GM19397 (cell line): ENCODE measurements at regions not wholly inside any gene's neighbourhood (a gene's known extent, or its start where the extent isn't known, plus 50 kb on each side); places are given as distances from the start of the nearest gene placed in this dataset.

Experiments
- ATAC-seq: cut with Tn5 transposase; IDR thresholded peaks from one replicate; pipeline ENCODE4 v1.9.1; 2021; ENCODE audit warnings: mild to moderate bottlenecking, moderate library complexity; ENCODE audit not compliant: unreplicated experiment

- ATAC-seq: no peak
Observed at GRCh38 chr5:136699651-136700050, 334.3 kb upstream of the TRPC7 start.

- ATAC-seq: no peak
Observed at GRCh38 chr5:136698970-136699369, 333.6 kb upstream of the TRPC7 start.

- no peak for ATAC-seq
Observed at GRCh38 chr5:136694258-136694657, 328.9 kb upstream of the TRPC7 start.

GRCh38 chr5:136689552-136689951 is 324.2 kb upstream of the TRPC7 start:
- ATAC-seq: no peak

- no peak for ATAC-seq
Observed at GRCh38 chr5:136686192-136686872, 321.0 kb upstream of the TRPC7 start.

GRCh38 chr5:136682986-136683385 is 317.6 kb upstream of the TRPC7 start:
- no peak for ATAC-seq

GRCh38 chr5:136679233-136679632 is 313.9 kb upstream of the TRPC7 start:
- no peak for ATAC-seq

GRCh38 chr5:136677217-136677616 is 311.9 kb upstream of the TRPC7 start:
- ATAC-seq: no peak

- ATAC-seq: no peak
Observed at GRCh38 chr5:136676685-136677084, 311.3 kb upstream of the TRPC7 start.

GRCh38 chr5:136675769-136676168 is 310.4 kb upstream of the TRPC7 start:
- no peak for ATAC-seq

- no peak for ATAC-seq
Observed at GRCh38 chr5:136674178-136674577, 308.8 kb upstream of the TRPC7 start.

- no peak for ATAC-seq
Observed at GRCh38 chr5:136667789-136668188, 302.4 kb upstream of the TRPC7 start.

GRCh38 chr5:136666970-136667620 is 301.8 kb upstream of the TRPC7 start:
- ATAC-seq: no peak

GRCh38 chr5:136665331-136665730 is 300.0 kb upstream of the TRPC7 start:
- no peak for ATAC-seq

GRCh38 chr5:136661026-136661425 is 295.7 kb upstream of the TRPC7 start:
- ATAC-seq: no peak

- ATAC-seq: no peak
Observed at GRCh38 chr5:136656811-136657210, 291.5 kb upstream of the TRPC7 start.

GRCh38 chr5:136655468-136655867 is 290.1 kb upstream of the TRPC7 start:
- no peak for ATAC-seq

GRCh38 chr5:136646915-136647314 is 281.6 kb upstream of the TRPC7 start:
- ATAC-seq: no peak

GRCh38 chr5:136642976-136643375 is 277.6 kb upstream of the TRPC7 start:
- ATAC-seq: no peak

- ATAC-seq: no peak
Observed at GRCh38 chr5:136639616-136640015, 274.3 kb upstream of the TRPC7 start.

- ATAC-seq: no peak
Observed at GRCh38 chr5:136638084-136638483, 272.7 kb upstream of the TRPC7 start.

- ATAC-seq: no peak
Observed at GRCh38 chr5:136636001-136636400, 270.7 kb upstream of the TRPC7 start.

- ATAC-seq: no peak
Observed at GRCh38 chr5:136631186-136631585, 265.8 kb upstream of the TRPC7 start.
